ENCODE measurements at regions not wholly inside any gene's neighbourhood (a gene's known extent, or its start where the extent isn't known, plus 50 kb on each side); places are given as distances from the start of the nearest gene placed in this dataset.
"Not testable (repeated sequence)": the region's sequence is repeated elsewhere in the genome, so short reads cannot be mapped to it uniquely, and the experiment has no call there.

- no peak for DNase-seq (ENCODE audit: low read depth in 4 of 4, low spot score in 1 of 4)
Observed at GRCh38 chr5:40355181-40355580, 324.5 kb upstream of the PTGER4 start.

DNA sequence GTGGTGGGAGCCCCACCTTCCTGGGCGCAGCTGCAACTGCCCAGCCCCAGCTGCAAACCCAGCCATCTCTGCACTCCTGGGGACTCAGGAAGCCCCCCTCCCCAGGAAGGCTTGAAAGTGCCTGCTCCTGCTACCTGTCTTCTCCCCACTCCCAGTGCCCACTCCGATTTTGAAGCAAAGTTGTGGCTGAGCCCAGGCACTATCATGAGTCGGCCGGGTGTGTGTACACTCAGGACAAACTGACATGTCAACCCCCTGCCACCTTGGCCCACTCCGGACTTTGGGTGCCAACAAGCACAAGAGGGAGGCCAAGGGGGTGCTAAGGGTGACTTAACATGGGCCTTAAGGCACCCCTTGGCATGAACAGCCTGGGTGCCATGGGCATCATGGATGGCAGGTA, 325.5 kb upstream of the PTGER4 start:
- DNase-seq (ENCODE audit: low read depth in 4 of 4, low spot score in 1 of 4) = no peak

GRCh38 chr5:40353442-40353841, 326.3 kb upstream of the PTGER4 start:
- DNase-seq (ENCODE audit: low read depth in 4 of 4, low spot score in 1 of 4) = no peak

- DNase-seq (ENCODE audit: low read depth in 4 of 4, low spot score in 1 of 4) = no peak
Observed at GRCh38 chr5:40347981-40348725, 331.6 kb upstream of the PTGER4 start.

DNA sequence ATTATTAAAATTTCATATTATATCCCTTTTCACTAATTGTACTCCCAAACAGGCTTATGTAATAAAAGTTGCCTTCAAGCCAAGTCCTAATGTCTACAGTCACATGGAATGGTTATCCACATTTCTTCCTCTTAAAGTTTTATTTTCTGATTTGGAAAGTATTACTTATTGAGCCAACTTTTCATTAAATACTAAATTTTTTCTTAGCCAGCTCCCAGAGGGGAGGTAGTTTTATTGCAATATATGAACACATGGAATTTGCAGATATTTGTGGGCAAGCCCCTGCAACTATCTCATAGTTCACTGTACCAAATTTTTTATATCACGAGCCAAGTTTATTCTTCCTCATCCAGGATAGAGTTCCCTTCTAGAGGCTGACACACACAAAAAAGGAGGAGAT, 332.8 kb upstream of the PTGER4 start:
- DNase-seq (ENCODE audit: low read depth in 4 of 4, low spot score in 1 of 4) = no peak

DNA sequence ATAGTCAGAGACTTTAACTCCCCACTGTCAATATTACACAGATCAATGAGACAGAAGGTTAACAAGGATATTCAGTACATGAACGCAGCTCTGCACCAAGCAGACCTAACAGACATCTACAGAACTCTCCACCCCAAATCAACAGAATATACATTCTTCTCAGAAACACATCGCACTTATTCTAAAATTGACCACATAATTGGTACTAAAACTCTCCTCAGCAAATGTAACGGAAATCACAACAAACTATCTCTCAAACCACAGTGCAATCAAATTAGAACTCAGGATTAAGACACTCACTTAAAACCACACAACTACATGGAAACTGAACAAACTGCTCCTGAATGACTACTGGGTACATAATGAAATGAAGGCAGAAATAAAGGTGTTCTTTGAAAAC, 341.3 kb upstream of the PTGER4 start:
- not testable (repeated sequence) for DNase-seq (ENCODE audit: low read depth in 4 of 4, low spot score in 1 of 4)

GRCh38 chr5:40334242-40334635, 345.5 kb upstream of the PTGER4 start:
- DNase-seq (ENCODE audit: low read depth in 4 of 4, low spot score in 1 of 4) = no peak

GRCh38 chr5:40333459-40334241, 346.1 kb upstream of the PTGER4 start:
- DNase-seq (ENCODE audit: low read depth in 4 of 4, low spot score in 1 of 4) = no peak

- no peak for DNase-seq (ENCODE audit: low read depth in 4 of 4, low spot score in 1 of 4)
Observed at GRCh38 chr5:40332970-40333369, 346.7 kb upstream of the PTGER4 start.

DNA sequence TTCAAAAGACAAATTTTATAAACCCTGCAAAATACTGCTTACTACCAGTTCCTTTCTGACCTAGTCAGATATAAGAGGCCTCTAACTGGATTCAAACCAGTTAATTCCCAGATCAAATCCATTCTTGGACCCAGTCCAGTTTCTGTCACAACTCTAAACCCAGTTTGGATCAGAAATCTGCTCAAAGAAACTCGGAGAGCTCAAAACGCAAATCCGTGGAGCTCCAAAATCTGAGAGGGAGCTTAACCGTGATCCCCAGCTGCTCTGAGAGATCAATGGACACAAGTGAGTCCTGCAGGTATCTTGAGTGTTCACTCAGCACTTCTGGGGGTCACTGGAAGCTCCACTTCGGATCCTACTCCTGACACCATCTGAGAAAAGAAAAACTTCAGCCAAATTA, 348.1 kb upstream of the PTGER4 start:
- DNase-seq (ENCODE audit: low read depth in 4 of 4, low spot score in 1 of 4) = no peak

GRCh38 chr5:40321514-40321913, 358.2 kb upstream of the PTGER4 start:
- no peak for DNase-seq (ENCODE audit: low read depth in 4 of 4, low spot score in 1 of 4)

GRCh38 chr5:40318395-40318794, 361.3 kb upstream of the PTGER4 start:
- DNase-seq (ENCODE audit: low read depth in 4 of 4, low spot score in 1 of 4) = no peak

- no peak for DNase-seq (ENCODE audit: low read depth in 4 of 4, low spot score in 1 of 4)
Observed at GRCh38 chr5:40317023-40317422, 362.7 kb upstream of the PTGER4 start.

- no peak for DNase-seq (ENCODE audit: low read depth in 4 of 4, low spot score in 1 of 4)
Observed at GRCh38 chr5:40315126-40315525, 364.6 kb upstream of the PTGER4 start.

DNA sequence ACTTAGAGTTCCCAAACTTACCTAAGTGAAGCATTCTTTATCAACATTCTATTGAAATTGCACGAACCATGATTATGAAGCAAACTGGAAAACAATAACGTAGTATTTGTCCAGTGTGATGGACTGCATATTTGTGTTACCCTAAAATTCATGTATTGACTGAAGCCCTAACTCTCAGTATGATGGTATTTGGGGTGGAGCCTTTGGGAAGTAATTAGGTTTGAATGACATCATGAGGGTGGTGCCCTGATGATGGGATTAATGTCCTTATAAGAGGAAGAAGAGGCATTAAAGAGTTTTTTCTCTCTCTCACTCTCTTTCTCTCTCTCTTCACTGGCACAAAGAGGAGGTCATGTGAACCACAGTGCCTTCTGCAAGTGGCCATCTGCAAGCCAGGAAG, 365.4 kb upstream of the PTGER4 start:
- DNase-seq (ENCODE audit: low read depth in 4 of 4, low spot score in 1 of 4) = no peak

DNA sequence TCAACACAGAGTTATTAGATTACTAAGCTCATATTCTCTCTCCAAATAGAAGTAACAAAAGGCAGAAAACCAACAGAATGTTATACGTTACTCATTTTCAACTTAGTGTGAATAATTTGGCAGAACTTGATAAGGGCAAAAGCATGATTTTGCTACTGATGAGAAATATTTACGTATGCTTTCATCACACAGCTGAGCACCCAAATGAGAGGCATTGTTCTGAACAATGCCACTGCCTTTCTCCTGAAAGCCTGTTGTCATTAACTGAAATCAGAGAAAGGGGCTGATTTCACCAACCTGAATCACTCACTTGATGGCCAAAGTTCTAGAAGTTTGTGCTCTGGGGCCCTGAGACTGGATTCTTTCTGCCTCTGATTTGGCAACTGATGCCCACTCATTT, 367.5 kb upstream of the PTGER4 start:
- DNase-seq (ENCODE audit: low read depth in 4 of 4, low spot score in 1 of 4) = no peak

- no peak for DNase-seq (ENCODE audit: low read depth in 4 of 4, low spot score in 1 of 4)
Observed at GRCh38 chr5:40309851-40310250, 369.9 kb upstream of the PTGER4 start.

DNA sequence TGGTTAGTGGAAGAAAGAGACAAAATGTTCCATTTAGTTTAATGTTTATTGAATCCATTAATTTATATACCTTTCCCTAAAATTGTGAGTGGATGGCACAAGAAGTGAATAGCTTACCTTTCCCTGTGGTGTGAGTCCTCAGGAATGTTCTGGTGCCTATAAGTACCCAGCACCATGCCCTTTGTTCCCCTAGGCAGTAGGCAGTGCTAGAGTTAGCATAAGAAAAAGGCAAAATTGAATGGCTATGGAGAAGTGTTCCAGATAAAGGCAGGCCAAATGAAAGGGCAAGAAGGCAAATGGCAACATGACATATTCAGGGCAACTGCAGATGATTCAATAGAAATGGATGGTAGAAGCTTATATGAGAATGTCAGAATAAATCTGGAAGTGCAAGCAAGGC, 370.8 kb upstream of the PTGER4 start:
- no peak for DNase-seq (ENCODE audit: low read depth in 4 of 4, low spot score in 1 of 4)

- no peak for DNase-seq (ENCODE audit: low read depth in 4 of 4, low spot score in 1 of 4)
Observed at GRCh38 chr5:40307920-40308319, 371.8 kb upstream of the PTGER4 start.

DNA sequence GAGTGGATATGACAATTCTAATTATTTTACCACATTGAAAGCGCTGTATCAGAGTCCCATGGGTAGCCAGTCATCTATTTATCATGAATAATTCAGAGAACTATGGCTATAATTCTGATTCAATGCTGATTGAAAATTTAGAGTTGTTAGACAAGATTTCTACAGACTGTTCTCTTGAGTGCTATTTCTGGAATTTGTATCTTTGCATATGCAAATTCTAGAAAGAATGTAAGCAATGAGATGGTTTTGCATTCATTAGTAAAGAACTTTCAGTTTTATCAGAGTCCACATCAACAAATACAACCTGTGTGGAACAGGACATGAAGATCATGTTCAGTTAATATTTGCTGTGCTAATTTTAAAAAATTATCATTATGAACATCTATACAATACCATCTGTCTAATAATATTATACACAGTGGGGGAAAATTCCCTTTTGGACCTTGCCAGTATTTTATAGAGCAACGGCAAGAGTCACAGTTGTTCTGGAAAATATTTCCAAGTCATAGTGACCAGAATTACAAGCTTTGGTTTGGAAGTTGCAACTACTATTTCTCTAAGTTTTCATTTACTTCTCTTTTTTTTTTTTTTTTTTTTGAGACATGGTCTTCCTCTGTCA, 372.7 kb upstream of the PTGER4 start:
- DNase-seq (ENCODE audit: low read depth in 4 of 4, low spot score in 1 of 4) = no peak

DNA sequence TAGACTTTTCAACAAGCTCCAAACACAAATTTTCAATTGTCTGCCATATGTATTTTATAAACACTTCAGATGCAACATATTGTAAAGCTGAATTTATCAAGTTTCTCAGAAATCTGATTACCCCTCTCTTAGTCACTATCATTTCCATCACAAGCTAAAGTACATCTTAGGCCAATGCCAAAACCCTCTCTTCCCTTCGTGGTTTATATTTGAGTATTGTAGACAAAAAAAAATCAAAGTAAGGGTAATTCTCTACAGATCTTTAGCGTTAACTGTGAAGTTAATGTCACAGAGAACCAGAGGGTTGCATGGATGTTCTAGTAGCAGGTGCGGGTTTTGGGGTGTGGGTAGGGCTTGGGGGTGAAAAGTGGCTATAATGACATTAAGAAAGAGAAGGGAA, 387.7 kb upstream of the PTGER4 start:
- DNase-seq (ENCODE audit: low read depth in 4 of 4, low spot score in 1 of 4) = no peak

DNA sequence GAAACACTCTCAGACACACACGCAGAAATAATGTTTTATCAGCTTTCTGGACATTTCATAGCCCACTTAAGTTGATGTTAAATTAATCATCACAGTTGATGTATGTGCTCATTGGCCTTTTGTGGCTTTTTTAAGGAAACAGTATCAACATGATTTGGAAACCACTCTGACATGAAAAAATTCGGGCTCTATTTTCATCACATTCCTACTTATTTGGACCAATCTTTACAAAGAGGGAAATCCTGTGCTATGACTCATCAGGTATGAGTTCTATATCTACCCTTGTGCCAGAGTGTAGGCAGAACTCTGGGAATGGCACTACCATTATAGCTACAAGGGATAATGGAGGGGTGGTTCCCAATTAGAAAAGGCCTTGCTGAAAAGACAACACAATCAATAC, 388.4 kb upstream of the PTGER4 start:
- no peak for DNase-seq (ENCODE audit: low read depth in 4 of 4, low spot score in 1 of 4)
